ENCODE measurements at regions not wholly inside any gene's neighbourhood (a gene's known extent, or its start where the extent isn't known, plus 50 kb on each side); places are given as distances from the start of the nearest gene placed in this dataset.

- no peaks in the 10 kb centered on the region for H3K79me1 ChIP-seq (ENCODE audit: low read depth, low read length)
- no peak overlapping the region for H3K23ac ChIP-seq (ENCODE audit: insufficient read length)
- H3K23me2 ChIP-seq (ENCODE audit: low read depth, low read length) = no peaks in the 10 kb centered on the region
- H3K9ac ChIP-seq (replicated peaks in 1 of 4; ENCODE audit: extremely low read depth in 1 of 4, low read depth in 3 of 4, low read length in 3 of 4) = no peak overlapping the region
- H3K27me3 ChIP-seq (replicated peaks in 1 of 4; ENCODE audit: control insufficient read depth in 3 of 4, extremely low read depth in 1 of 4, insufficient read depth in 3 of 4, low read length in 3 of 4) = no peaks in the 10 kb centered on the region
- no peak overlapping the region for H3K27ac ChIP-seq (ENCODE audit: low read depth, low read length)
- H3K79me2 ChIP-seq (ENCODE audit: control insufficient read depth in 1 of 2, insufficient read depth in 2 of 2, low read length in 2 of 2) = no peaks in the 10 kb centered on the region
- POLR2A ChIA-PET (ENCODE audit: partially characterized antibody) = no interaction called here
- no peak overlapping the region for H2BK15ac ChIP-seq (ENCODE audit: low read length)
- H3K9me3 ChIP-seq (ENCODE audit: insufficient read depth in 2 of 2, low read depth in 1 of 2, low read length in 1 of 2) = no peaks in the 10 kb centered on the region
- H2BK120ac ChIP-seq (replicated peaks; ENCODE audit: low read depth, low read length) = no peak overlapping the region
- no peak overlapping the region for H2AFZ ChIP-seq (ENCODE audit: low read length)
- peaks cover 8 to 25% (median 16%) of the 10 kb centered on the region in 4 experiments for H3K4me1 ChIP-seq (replicated peaks in 1 of 4; ENCODE audit: control insufficient read depth in 3 of 4, insufficient read depth in 4 of 4, low read length in 3 of 4)
- H3K56ac ChIP-seq (replicated peaks; ENCODE audit: insufficient read length, low read depth, low read length) = no peak overlapping the region
- H3K4me3 ChIP-seq (ENCODE audit: extremely low read depth in 1 of 4, insufficient read depth in 2 of 4, low read depth in 3 of 4, low read length in 4 of 4) = no peak overlapping the region
- WGBS, 2 experiments (ENCODE audit: extremely low coverage in 1 of 2, insufficient coverage in 1 of 2, insufficient read length in 1 of 2, insufficient replicate concordance in 2 of 2, low coverage in 1 of 2, low lambda C conversion rate in 2 of 2, missing lambda C conversion rate in 1 of 2) = 84% methylated on average over 6 of the region's 6 CpGs; no CpG with 5 or more reads in 1 of the 2 experiments
- H2BK12ac ChIP-seq (ENCODE audit: low read depth, low read length) = no peak overlapping the region
- FAIRE-seq (no peak), DNase-seq (ENCODE audit: low read depth in 1 of 2, low spot score in 2 of 2) (no peak)
- no peak overlapping the region for H2AK5ac ChIP-seq (ENCODE audit: low read depth, low read length)
- H4K20me1 ChIP-seq (replicated peaks in 1 of 2; ENCODE audit: control insufficient read depth in 1 of 2, insufficient read depth in 2 of 2, low read length in 2 of 2) = no peaks in the 10 kb centered on the region
- no peak overlapping the region for H4K5ac ChIP-seq (ENCODE audit: insufficient read length, low read depth, low read length)
- no peak overlapping the region for H4K91ac ChIP-seq (replicated peaks; ENCODE audit: insufficient read length, low read length)
- no peak overlapping the region for H3K14ac ChIP-seq (ENCODE audit: insufficient read length)
- no peak overlapping the region for H2BK20ac ChIP-seq (ENCODE audit: low read length)
- no peak overlapping the region for H3K18ac ChIP-seq (ENCODE audit: extremely low read depth, low read length)
- no peak for TF ChIP-seq HDAC6 (IDR thresholded peaks at IDR 0.05; ENCODE audit: low read depth, low read length)
- TF ChIP-seq SUZ12 (IDR thresholded peaks at IDR 0.05; ENCODE audit: low read length) = no peak
- TF ChIP-seq BRCA1 (IDR thresholded peaks at IDR 0.05; ENCODE audit: low read depth, low read length) = no peak
- TF ChIP-seq CBX8 (IDR thresholded peaks at IDR 0.05; ENCODE audit: borderline replicate concordance, low read depth, low read length) = no peak
- TF ChIP-seq POU5F1 (IDR thresholded peaks at IDR 0.05; ENCODE audit: low read depth, low read length) = no peak
- TF ChIP-seq NANOG (IDR thresholded peaks at IDR 0.05; ENCODE audit: insufficient read depth, low read depth, low read length, poor library complexity, severe bottlenecking) = no peak
- TF ChIP-seq KDM1A (IDR thresholded peaks at IDR 0.05; ENCODE audit: borderline replicate concordance, low read length) = no peak
- no peak for TF ChIP-seq HDAC2 (IDR thresholded peaks at IDR 0.05; ENCODE audit: borderline replicate concordance in 1 of 2, low read depth in 2 of 2, low read length in 2 of 2)
- TF ChIP-seq SRF (IDR thresholded peaks at IDR 0.05; ENCODE audit: low read depth, low read length) = no peak
- TF ChIP-seq KDM5A (IDR thresholded peaks at IDR 0.05; ENCODE audit: low read length) = no peak
- no peak for TF ChIP-seq SIRT6 (IDR thresholded peaks at IDR 0.05; ENCODE audit: low read length)
- TF ChIP-seq SP4 (IDR thresholded peaks at IDR 0.05; ENCODE audit: low read length) = no peak
- no peak for TF ChIP-seq PHF8 (conservative IDR thresholded peaks at IDR 0.05; ENCODE audit: low read depth, low read length)
- no peak for TF ChIP-seq TAF7 (optimal IDR thresholded peaks at IDR 0.05; ENCODE audit: borderline replicate concordance, low read depth, low read length)
- TF ChIP-seq RFX5 (IDR thresholded peaks at IDR 0.05; ENCODE audit: borderline replicate concordance, low read depth, low read length) = no peak
- no peak for TF ChIP-seq RXRA (IDR thresholded peaks at IDR 0.05; ENCODE audit: insufficient read depth, low read depth, low read length)
- H2BK5ac ChIP-seq (ENCODE audit: low read depth, low read length) = 0 out of 2 replicates have a peak overlapping the region, but pooled peaks have one; percentile 3
- H4K8ac ChIP-seq (ENCODE audit: extremely low read depth, insufficient read depth, low read length) = no peak overlapping the region
- no peak overlapping the region for H3K4me2 ChIP-seq (ENCODE audit: insufficient read depth in 1 of 2, low read depth in 2 of 2, low read length in 2 of 2)
- H3K36me3 ChIP-seq (ENCODE audit: control insufficient read depth in 2 of 4, insufficient read depth in 4 of 4, low read length in 3 of 4) = no peaks in the 10 kb centered on the region
- no peak overlapping the region for H3K4ac ChIP-seq (replicated peaks; ENCODE audit: insufficient read length, low read depth, low read length)
- CTCF ChIA-PET (ENCODE audit: partially characterized antibody) = no interaction called here
Observed at GRCh38 chr12:131618701-131619100, 92.2 kb upstream of the SFSWAP start.

Data from H1 (cell line).